ENCODE measurements at regions not wholly inside any gene's neighbourhood (a gene's known extent, or its start where the extent isn't known, plus 50 kb on each side); places are given as distances from the start of the nearest gene placed in this dataset.

- TF ChIP-seq MLLT1 (IDR thresholded peaks at IDR 0.05) (no peak), PML (IDR thresholded peaks at IDR 0.05; ENCODE audit: low read length) (no peak)
These were observed 139.2 kb upstream of the PLN start (continued) for GRCh38 chr6:118408863-118409262.

- H3K36me3 ChIP-seq (ENCODE audit: control insufficient read depth in 2 of 2, insufficient read depth in 2 of 2, low read length in 1 of 2), result no peaks in the 10 kb centered on the region
- no peak for DNase-seq (ENCODE audit: low read depth, low spot score)
- no peak for ATAC-seq
- no peaks in the 10 kb centered on the region for H4K20me1 ChIP-seq (ENCODE audit: control insufficient read depth, insufficient read depth)
- intact Hi-C loops (cut with micrococcal nuclease; ENCODE audit: unreplicated experiment) (no loop called here), in situ Hi-C loops (cut with MboI) (no loop called here)
- FAIRE-seq, result no peak
- SMC1A ChIA-PET (ENCODE audit: uncharacterized antibody, unreplicated experiment), result interaction anchor here (0.7 kb wide), 1 partner anchor 27 kb away, joined by 3 read pairs; no protein-coding TSS in a partner anchor
- 0% methylated on average over 2 of the region's 2 CpGs for WGBS (ENCODE audit: insufficient coverage, insufficient replicate concordance, low lambda C conversion rate, missing lambda C conversion rate)
- no peaks in the 10 kb centered on the region for H3K9me3 ChIP-seq (replicated peaks; ENCODE audit: control insufficient read depth, insufficient read depth, low read length)
- CTCF ChIA-PET, result no interaction called here
- no peak overlapping the region for H2AFZ ChIP-seq (ENCODE audit: control insufficient read depth, low read depth, low read length)
- H3K4me3 ChIP-seq, result no peak overlapping the region
- H3K4me1 ChIP-seq (ENCODE audit: control insufficient read depth, insufficient read depth, low read length), result no peaks in the 10 kb centered on the region
- H3K4me2 ChIP-seq (ENCODE audit: control insufficient read depth, insufficient read depth), result no peak overlapping the region
- H3K9ac ChIP-seq (ENCODE audit: control insufficient read depth, insufficient read depth, low read length), result no peak overlapping the region
- RAD21 ChIA-PET (ENCODE audit: unreplicated experiment), result no interaction called here
- H3K79me2 ChIP-seq (ENCODE audit: control insufficient read depth, insufficient read depth, low read length), result no peaks in the 10 kb centered on the region
- no peaks in the 10 kb centered on the region for H3K27me3 ChIP-seq (replicated peaks in 1 of 2; ENCODE audit: control insufficient read depth in 2 of 2, insufficient read depth in 2 of 2, low read length in 1 of 2)
- POLR2A ChIA-PET, result no interaction called here
- no TSS peak for BruUV-seq (replicated peaks)
- TF ChIP-seq CEBPZ (IDR thresholded peaks at IDR 0.05; ENCODE audit: low read depth, low read length) (no peak), CBFB (IDR thresholded peaks at IDR 0.05; ENCODE audit: low read depth) (no peak), BCL3 (IDR thresholded peaks at IDR 0.05; ENCODE audit: borderline replicate concordance, insufficient read depth, low read depth, low read length, poor library complexity, severe bottlenecking) (no peak)
- no peak overlapping the region for H3K27ac ChIP-seq (ENCODE audit: control insufficient read depth, insufficient read depth)
These were observed 138.1 kb upstream of the PLN start for GRCh38 chr6:118410001-118410400.

Data from GM12878 (cell line).